ENCODE measurements at regions not wholly inside any gene's neighbourhood (a gene's known extent, or its start where the extent isn't known, plus 50 kb on each side); places are given as distances from the start of the nearest gene placed in this dataset.

DNA sequence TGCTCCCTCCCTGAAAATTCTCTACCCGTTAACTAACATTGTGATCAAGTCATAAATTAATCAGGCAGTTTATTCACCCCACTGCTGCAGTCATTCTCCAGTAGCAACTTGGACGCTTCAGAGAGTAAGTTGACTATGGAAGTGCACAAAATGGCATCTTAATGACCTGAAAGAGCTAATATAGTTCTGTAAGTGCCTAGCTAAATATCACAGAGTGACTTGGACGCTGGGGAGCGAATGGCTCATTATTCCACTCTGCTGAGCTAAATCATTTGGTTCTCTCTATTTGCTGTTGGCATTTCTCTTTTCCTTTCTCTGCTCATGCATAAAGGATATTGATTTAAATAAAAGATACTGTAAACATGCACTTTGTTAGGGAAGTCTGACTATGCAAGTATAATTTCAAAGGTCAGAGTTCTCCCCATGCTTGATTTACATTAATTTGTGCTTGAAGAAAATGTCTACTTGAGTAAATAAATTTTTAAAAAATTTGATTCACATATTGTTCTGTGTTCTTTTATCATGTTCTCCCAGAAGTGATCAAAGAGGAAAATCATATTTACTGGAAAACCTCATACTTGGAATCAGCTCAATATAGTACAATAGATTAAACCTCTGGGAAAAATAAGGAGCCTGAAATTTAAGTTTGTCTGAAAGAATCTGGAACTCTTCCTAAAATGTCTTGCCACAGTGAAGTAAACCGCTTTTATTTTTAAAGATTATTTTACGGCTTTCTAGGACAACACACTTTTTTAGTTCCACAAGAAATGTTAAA, 169.5 kb upstream of the HAPLN1 start:
- H3K27me3 ChIP-seq (ENCODE audit: control insufficient read depth in 1 of 2, insufficient read depth in 2 of 2, low read length in 1 of 2): no peaks in the 10 kb centered on the region
- H3K4me3 ChIP-seq (ENCODE audit: low read length in 2 of 2): no peak overlapping the region
- intact Hi-C loops (cut with DNase I): no loop called here
- H3K9me3 ChIP-seq (ENCODE audit: control insufficient read depth, low read length): no peaks in the 10 kb centered on the region
- WGBS, 2 donors: 82 to 83% methylated on average over 6 of the region's 6 CpGs
- no peak for ATAC-seq (ENCODE audit: low FRiP score)
- DNase-seq: no peak
- no peaks in the 10 kb centered on the region for H3K36me3 ChIP-seq (ENCODE audit: control insufficient read depth in 1 of 2, insufficient read depth in 2 of 2, low read length in 1 of 2)
- H3K4me1 ChIP-seq (ENCODE audit: control insufficient read depth in 1 of 2, insufficient read depth in 2 of 2, low read length in 2 of 2): no peaks in the 10 kb centered on the region
- no peak overlapping the region for H3K27ac ChIP-seq (ENCODE audit: low read depth in 1 of 2, low read length in 2 of 2)

DNA sequence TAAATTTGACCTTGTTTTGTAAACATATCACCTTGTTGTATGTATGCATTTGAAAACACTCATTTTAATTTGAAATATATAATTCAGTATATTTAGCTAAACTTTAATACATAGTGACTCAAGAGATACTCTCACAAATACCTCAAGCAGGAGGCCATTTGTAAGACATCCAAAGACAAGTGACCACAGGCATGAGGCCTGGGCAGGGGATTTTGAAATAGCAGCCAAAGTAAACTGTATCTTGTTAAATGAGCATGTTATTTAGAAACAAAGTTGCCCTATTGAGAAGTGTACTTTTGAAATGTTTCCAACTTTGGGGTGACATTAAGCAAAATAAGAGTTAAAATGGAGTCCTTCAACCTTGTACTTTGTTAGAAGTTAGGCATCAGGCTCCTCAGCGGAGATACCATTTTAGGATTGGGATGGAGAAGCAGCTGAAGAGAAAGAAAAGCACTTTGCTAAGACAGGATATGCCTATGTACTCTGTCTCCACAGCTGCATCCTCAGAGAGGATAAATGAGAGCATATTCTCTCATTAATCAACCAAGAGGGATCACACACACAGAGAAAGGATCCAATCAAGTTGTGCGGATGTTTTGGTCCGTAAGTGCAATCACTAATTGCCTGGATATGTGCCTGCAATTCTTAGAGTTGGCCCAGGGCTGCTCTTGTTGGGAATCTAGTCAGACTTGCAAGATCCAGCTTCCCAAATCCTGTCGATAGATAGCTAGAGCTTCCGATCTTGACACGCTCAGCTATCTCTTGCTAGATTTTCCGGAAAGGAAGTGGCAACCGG, 157.5 kb upstream of the HAPLN1 start:
- H3K4me3 ChIP-seq (ENCODE audit: low read length in 2 of 2): no peak overlapping the region
- no peaks in the 10 kb centered on the region for H3K27me3 ChIP-seq (ENCODE audit: control insufficient read depth in 1 of 2, insufficient read depth in 2 of 2, low read length in 1 of 2)
- 91 to 93% methylated on average over 8 of the region's 8 CpGs for WGBS, 2 donors
- intact Hi-C loops (cut with DNase I): no loop called here
- DNase-seq: no peak
- no peaks in the 10 kb centered on the region for H3K4me1 ChIP-seq (ENCODE audit: control insufficient read depth in 1 of 2, insufficient read depth in 2 of 2, low read length in 2 of 2)
- H3K36me3 ChIP-seq (ENCODE audit: control insufficient read depth in 1 of 2, insufficient read depth in 2 of 2, low read length in 1 of 2): no peaks in the 10 kb centered on the region
- H3K9me3 ChIP-seq (ENCODE audit: control insufficient read depth, low read length): peaks cover 1% of the 10 kb centered on the region
- ATAC-seq (ENCODE audit: low FRiP score): no peak
- H3K27ac ChIP-seq (ENCODE audit: low read depth in 1 of 2, low read length in 2 of 2): no peak overlapping the region

GRCh38 chr5:83871533-83872395, 151.1 kb upstream of the HAPLN1 start:
- ATAC-seq (ENCODE audit: low FRiP score): no peak

GRCh38 chr5:83866181-83866580, 145.5 kb upstream of the HAPLN1 start:
- Histone ChIP-seq H3K4me3 (ENCODE audit: low read length in 2 of 2) (no peak overlapping the region), H3K4me1 (ENCODE audit: control insufficient read depth in 1 of 2, insufficient read depth in 2 of 2, low read length in 2 of 2) (no peaks in the 10 kb centered on the region), H3K36me3 (ENCODE audit: control insufficient read depth in 1 of 2, insufficient read depth in 2 of 2, low read length in 1 of 2) (no peaks in the 10 kb centered on the region), H3K9me3 (ENCODE audit: control insufficient read depth, low read length) (no peaks in the 10 kb centered on the region), H3K27ac (ENCODE audit: low read depth in 1 of 2, low read length in 2 of 2) (no peak overlapping the region), H3K27me3 (ENCODE audit: control insufficient read depth in 1 of 2, insufficient read depth in 2 of 2, low read length in 1 of 2) (no peaks in the 10 kb centered on the region)
- intact Hi-C loops (cut with DNase I): no loop called here
- no peak for DNase-seq
- no peak for ATAC-seq (ENCODE audit: low FRiP score)

More at GRCh38 chr5:83871533-83872395, 151.1 kb upstream of the HAPLN1 start:
- peaks cover 1% of the 10 kb centered on the region for H3K9me3 ChIP-seq (ENCODE audit: control insufficient read depth, low read length)
- no peaks in the 10 kb centered on the region for H3K27me3 ChIP-seq (ENCODE audit: control insufficient read depth in 1 of 2, insufficient read depth in 2 of 2, low read length in 1 of 2)
- H3K36me3 ChIP-seq (ENCODE audit: control insufficient read depth in 1 of 2, insufficient read depth in 2 of 2, low read length in 1 of 2): no peaks in the 10 kb centered on the region
- H3K4me3 ChIP-seq (ENCODE audit: low read length in 2 of 2): no peak overlapping the region
- no peaks in the 10 kb centered on the region for H3K4me1 ChIP-seq (ENCODE audit: control insufficient read depth in 1 of 2, insufficient read depth in 2 of 2, low read length in 2 of 2)
- 91% methylated on average over 6 of the region's 6 CpGs for WGBS, 2 donors
- intact Hi-C loops (cut with DNase I): no loop called here
- no peak for DNase-seq
- H3K27ac ChIP-seq (ENCODE audit: low read depth in 1 of 2, low read length in 2 of 2): no peak overlapping the region

- no peaks in the 10 kb centered on the region for H3K36me3 ChIP-seq (ENCODE audit: control insufficient read depth in 1 of 2, insufficient read depth in 2 of 2, low read length in 1 of 2)
- no peak overlapping the region for H3K27ac ChIP-seq (ENCODE audit: low read depth in 1 of 2, low read length in 2 of 2)
- intact Hi-C loops (cut with DNase I): no loop called here
- H3K27me3 ChIP-seq (ENCODE audit: control insufficient read depth in 1 of 2, insufficient read depth in 2 of 2, low read length in 1 of 2): no peaks in the 10 kb centered on the region
- no peaks in the 10 kb centered on the region for H3K9me3 ChIP-seq (ENCODE audit: control insufficient read depth, low read length)
- H3K4me1 ChIP-seq (ENCODE audit: control insufficient read depth in 1 of 2, insufficient read depth in 2 of 2, low read length in 2 of 2): no peaks in the 10 kb centered on the region
- WGBS, 2 donors: 80 to 84% methylated on average over 1 of the region's 1 CpG
- ATAC-seq (ENCODE audit: low FRiP score) (no peak), DNase-seq (no peak)
- H3K4me3 ChIP-seq (ENCODE audit: low read length in 2 of 2): no peak overlapping the region
Measured at GRCh38 chr5:83865579-83865978, 144.9 kb upstream of the HAPLN1 start.

DNA sequence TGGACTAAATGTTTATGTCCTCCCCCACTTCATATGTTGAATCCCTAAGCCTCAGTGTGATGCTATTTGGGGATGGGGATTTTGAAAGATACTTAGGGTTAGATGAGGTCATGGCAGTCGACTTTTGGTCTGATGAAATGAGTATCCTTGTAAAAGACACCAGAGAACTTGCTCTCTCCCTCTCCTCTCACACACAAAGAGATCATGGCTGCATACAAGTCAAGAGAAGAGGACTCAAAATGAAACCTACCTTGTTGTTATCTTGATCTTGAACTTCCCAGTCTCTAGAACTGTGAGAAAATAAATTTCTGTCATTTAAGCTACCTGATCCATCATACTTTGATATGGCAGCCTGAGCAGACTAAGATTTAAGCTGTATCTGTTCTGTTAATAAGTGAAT, 144.0 kb upstream of the HAPLN1 start:
- H3K4me3 ChIP-seq (ENCODE audit: low read length in 2 of 2): no peak overlapping the region
- DNase-seq (no peak), ATAC-seq (ENCODE audit: low FRiP score) (no peak)
- WGBS, 2 donors: 62 to 65% methylated on average over 1 of the region's 1 CpG
- H3K36me3 ChIP-seq (ENCODE audit: control insufficient read depth in 1 of 2, insufficient read depth in 2 of 2, low read length in 1 of 2): no peaks in the 10 kb centered on the region
- H3K27me3 ChIP-seq (ENCODE audit: control insufficient read depth in 1 of 2, insufficient read depth in 2 of 2, low read length in 1 of 2): no peaks in the 10 kb centered on the region
- intact Hi-C loops (cut with DNase I): no loop called here
- no peaks in the 10 kb centered on the region for H3K9me3 ChIP-seq (ENCODE audit: control insufficient read depth, low read length)
- no peak overlapping the region for H3K27ac ChIP-seq (ENCODE audit: low read depth in 1 of 2, low read length in 2 of 2)
- no peaks in the 10 kb centered on the region for H3K4me1 ChIP-seq (ENCODE audit: control insufficient read depth in 1 of 2, insufficient read depth in 2 of 2, low read length in 2 of 2)

DNA sequence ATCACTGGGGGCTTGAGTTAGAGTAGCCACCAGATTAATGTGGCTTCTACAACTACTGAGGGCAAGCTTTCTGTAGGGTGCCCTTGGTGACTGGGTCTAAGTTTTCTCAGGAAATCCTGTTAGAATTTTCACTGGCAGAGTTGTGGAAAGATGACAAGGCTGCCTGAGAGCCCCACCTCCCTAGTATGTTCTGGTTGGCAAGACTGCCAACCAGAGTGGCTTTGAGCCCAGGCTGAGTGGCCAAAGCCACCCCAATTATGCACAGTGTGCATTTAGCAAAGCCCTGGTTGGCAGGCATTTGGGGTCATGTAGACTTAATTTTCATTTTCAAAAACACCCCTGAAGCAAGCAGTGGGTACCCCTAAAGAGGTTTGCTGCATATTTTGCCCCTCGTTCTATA, 136.7 kb upstream of the HAPLN1 start:
- H3K4me3 ChIP-seq (ENCODE audit: low read length in 2 of 2): no peak overlapping the region
- intact Hi-C loops (cut with DNase I): no loop called here
- ATAC-seq (ENCODE audit: low FRiP score) (no peak), DNase-seq (no peak)
- no peaks in the 10 kb centered on the region for H3K36me3 ChIP-seq (ENCODE audit: control insufficient read depth in 1 of 2, insufficient read depth in 2 of 2, low read length in 1 of 2)
- no peak overlapping the region for H3K27ac ChIP-seq (ENCODE audit: low read depth in 1 of 2, low read length in 2 of 2)
- H3K4me1 ChIP-seq (ENCODE audit: control insufficient read depth in 1 of 2, insufficient read depth in 2 of 2, low read length in 2 of 2): peaks cover 2 to 6% of the 10 kb centered on the region in 2 donors
- H3K27me3 ChIP-seq (ENCODE audit: control insufficient read depth in 1 of 2, insufficient read depth in 2 of 2, low read length in 1 of 2): no peaks in the 10 kb centered on the region
- no peaks in the 10 kb centered on the region for H3K9me3 ChIP-seq (ENCODE audit: control insufficient read depth, low read length)
- WGBS, 2 donors: 81 to 92% methylated on average over 1 of the region's 1 CpG

- ATAC-seq (ENCODE audit: low FRiP score): no peak
- Histone ChIP-seq H3K27ac (ENCODE audit: low read depth in 1 of 2, low read length in 2 of 2) (no peak overlapping the region), H3K36me3 (ENCODE audit: control insufficient read depth in 1 of 2, insufficient read depth in 2 of 2, low read length in 1 of 2) (no peaks in the 10 kb centered on the region), H3K4me3 (ENCODE audit: low read length in 2 of 2) (no peak overlapping the region), H3K27me3 (ENCODE audit: control insufficient read depth in 1 of 2, insufficient read depth in 2 of 2, low read length in 1 of 2) (no peaks in the 10 kb centered on the region), H3K9me3 (ENCODE audit: control insufficient read depth, low read length) (no peaks in the 10 kb centered on the region), H3K4me1 (ENCODE audit: control insufficient read depth in 1 of 2, insufficient read depth in 2 of 2, low read length in 2 of 2) (peaks cover 2 to 6% of the 10 kb centered on the region in 2 donors)
- no peak for DNase-seq
- WGBS, 2 donors: 13 to 18% methylated on average over 6 of the region's 6 CpGs
- intact Hi-C loops (cut with DNase I): no loop called here
Measured at GRCh38 chr5:83856881-83857280, 136.2 kb upstream of the HAPLN1 start.

Data from aorta (tissue), 5 donors.